K562 (cell line): ENCODE measurements at regions not wholly inside any gene's neighbourhood (a gene's known extent, or its start where the extent isn't known, plus 50 kb on each side); places are given as distances from the start of the nearest gene placed in this dataset.

Experiments used
- BCL6 ChIP-seq: fragments of 250-450 bp; sonication (Bioruptor Pico); IDR thresholded peaks from 2 replicates; pipeline ENCODE4 v1.4.0; 2020
- CCAR2 ChIP-seq: fragments of 200-400 bp; formaldehyde crosslinking; IDR thresholded peaks from 2 replicates; pipeline ENCODE4 v1.6.1; 2017; ENCODE audit warnings: mild to moderate bottlenecking, low read depth, low read length
- FOXJ3 ChIP-seq: sonication (generic); formaldehyde crosslinking; IDR thresholded peaks from 2 replicates; pipeline ENCODE4 v1.4.0; 2020; ENCODE audit warnings: mild to moderate bottlenecking, missing genetic modification reagents
- HDAC6 ChIP-seq: IDR thresholded peaks from 2 replicates; pipeline ENCODE4 v1.6.1; 2012; ENCODE audit warnings: low read depth, mild to moderate bottlenecking, control low read depth, inconsistent platforms, low read length, moderate library complexity
- MAFG ChIP-seq: fragments of 450-650 bp; conservative IDR thresholded peaks from 2 replicates; pipeline ENCODE4 v1.6.1; 2016; ENCODE audit warnings: missing genetic modification characterization, missing compliant biosample characterization
- NFATC3 ChIP-seq: fragments of 450-650 bp; IDR thresholded peaks from 2 replicates; pipeline ENCODE4 v1.6.1; 2017; ENCODE audit warnings: mild to moderate bottlenecking
- NR3C1 ChIP-seq: sonication (generic); formaldehyde crosslinking; IDR thresholded peaks from 2 replicates; pipeline ENCODE4 v1.8.1; 2022; ENCODE audit warnings: missing genetic modification reagents
- SMAD4 ChIP-seq: fragments of 250-450 bp; sonication (Bioruptor Pico); conservative IDR thresholded peaks from 2 replicates; pipeline ENCODE4 v1.8.0; 2021; ENCODE audit warnings: inconsistent platforms, mild to moderate bottlenecking, moderate library complexity
- TAF7 ChIP-seq: fragments of 450-650 bp; IDR thresholded peaks from 2 replicates; pipeline ENCODE4 v1.6.1; 2016; ENCODE audit warnings: missing genetic modification characterization, missing compliant biosample characterization
- TRIM24 ChIP-seq, 2 experiments: fragments of 450-650 bp; IDR thresholded peaks; 2 replicates each; pipeline ENCODE4 v1.6.1; 2016
- ZBTB33 ChIP-seq: sonication (generic); formaldehyde crosslinking; IDR thresholded peaks from 2 replicates; pipeline ENCODE4 v1.8.1; 2023; ENCODE audit warnings: mild to moderate bottlenecking, missing genetic modification reagents
- ZNF124 ChIP-seq: sonication (generic); formaldehyde crosslinking; IDR thresholded peaks from 2 replicates; pipeline ENCODE4 v1.8.1; 2022; ENCODE audit warnings: missing genetic modification reagents
- ZNF184 ChIP-seq: sonication (generic); formaldehyde crosslinking; IDR thresholded peaks from 2 replicates; pipeline ENCODE4 v1.5.0; 2020; ENCODE audit warnings: missing genetic modification reagents
- ZNF253 ChIP-seq: fragments of 250-450 bp; sonication (Bioruptor Pico); conservative IDR thresholded peaks from 2 replicates; pipeline ENCODE4 v1.6.1; 2021; ENCODE audit warnings: mild to moderate bottlenecking
- TF ChIP-seq, protein P1 (sequence below): fragments of 450-650 bp; IDR thresholded peaks from 2 replicates; pipeline ENCODE4 v1.6.1; 2016; ENCODE audit warnings: mild to moderate bottlenecking
- TF ChIP-seq, protein P2 (sequence below): fragments of 250-450 bp; sonication (Bioruptor Pico); IDR thresholded peaks from 2 replicates; pipeline ENCODE4 v1.8.0; 2022; ENCODE audit warnings: moderate library complexity, mild to moderate bottlenecking, inconsistent platforms
- TF ChIP-seq, protein P3 (sequence below): IDR thresholded peaks from 2 replicates; pipeline ENCODE4 v1.6.1; 2014; ENCODE audit warnings: antibody characterized with exemption
- TF ChIP-seq, protein P4 (sequence below): fragments of 150-350 bp; conservative IDR thresholded peaks from 2 replicates; pipeline ENCODE4 v1.6.1; 2014; ENCODE audit warnings: low read length

- TF ChIP-seq, protein P1, sequence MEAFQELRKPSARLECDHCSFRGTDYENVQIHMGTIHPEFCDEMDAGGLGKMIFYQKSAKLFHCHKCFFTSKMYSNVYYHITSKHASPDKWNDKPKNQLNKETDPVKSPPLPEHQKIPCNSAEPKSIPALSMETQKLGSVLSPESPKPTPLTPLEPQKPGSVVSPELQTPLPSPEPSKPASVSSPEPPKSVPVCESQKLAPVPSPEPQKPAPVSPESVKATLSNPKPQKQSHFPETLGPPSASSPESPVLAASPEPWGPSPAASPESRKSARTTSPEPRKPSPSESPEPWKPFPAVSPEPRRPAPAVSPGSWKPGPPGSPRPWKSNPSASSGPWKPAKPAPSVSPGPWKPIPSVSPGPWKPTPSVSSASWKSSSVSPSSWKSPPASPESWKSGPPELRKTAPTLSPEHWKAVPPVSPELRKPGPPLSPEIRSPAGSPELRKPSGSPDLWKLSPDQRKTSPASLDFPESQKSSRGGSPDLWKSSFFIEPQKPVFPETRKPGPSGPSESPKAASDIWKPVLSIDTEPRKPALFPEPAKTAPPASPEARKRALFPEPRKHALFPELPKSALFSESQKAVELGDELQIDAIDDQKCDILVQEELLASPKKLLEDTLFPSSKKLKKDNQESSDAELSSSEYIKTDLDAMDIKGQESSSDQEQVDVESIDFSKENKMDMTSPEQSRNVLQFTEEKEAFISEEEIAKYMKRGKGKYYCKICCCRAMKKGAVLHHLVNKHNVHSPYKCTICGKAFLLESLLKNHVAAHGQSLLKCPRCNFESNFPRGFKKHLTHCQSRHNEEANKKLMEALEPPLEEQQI: no peak
- TF ChIP-seq MAFG (no peak), ZBTB33 (CRISPR knock-in tag) (no peak), NFATC3 (no peak), HDAC6 (no peak), ZNF253 (CRISPR knock-in tag) (no peak), TAF7 (tag) (no peak), TRIM24 (IDR thresholded peaks at IDR 0.05) (no peak), NR3C1 (CRISPR knock-in tag) (0 out of 2 replicates have a peak, but pooled peaks have one; percentile 40), SMAD4 (CRISPR knock-in tag) (no peak), FOXJ3 (CRISPR knock-in tag) (no peak), ZNF124 (CRISPR knock-in tag) (0 out of 2 replicates have a peak, but pooled peaks have one; percentile 64), ZNF184 (CRISPR knock-in tag) (0 out of 2 replicates have a peak, but pooled peaks have one; percentile 59), BCL6 (no peak), CCAR2 (no peak)
- TF ChIP-seq, protein P2, sequence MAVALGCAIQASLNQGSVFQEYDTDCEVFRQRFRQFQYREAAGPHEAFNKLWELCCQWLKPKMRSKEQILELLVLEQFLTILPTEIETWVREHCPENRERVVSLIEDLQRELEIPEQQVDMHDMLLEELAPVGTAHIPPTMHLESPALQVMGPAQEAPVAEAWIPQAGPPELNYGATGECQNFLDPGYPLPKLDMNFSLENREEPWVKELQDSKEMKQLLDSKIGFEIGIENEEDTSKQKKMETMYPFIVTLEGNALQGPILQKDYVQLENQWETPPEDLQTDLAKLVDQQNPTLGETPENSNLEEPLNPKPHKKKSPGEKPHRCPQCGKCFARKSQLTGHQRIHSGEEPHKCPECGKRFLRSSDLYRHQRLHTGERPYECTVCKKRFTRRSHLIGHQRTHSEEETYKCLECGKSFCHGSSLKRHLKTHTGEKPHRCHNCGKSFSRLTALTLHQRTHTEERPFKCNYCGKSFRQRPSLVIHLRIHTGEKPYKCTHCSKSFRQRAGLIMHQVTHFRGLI (CRISPR knock-in tag): no peak
- TF ChIP-seq, protein P3, sequence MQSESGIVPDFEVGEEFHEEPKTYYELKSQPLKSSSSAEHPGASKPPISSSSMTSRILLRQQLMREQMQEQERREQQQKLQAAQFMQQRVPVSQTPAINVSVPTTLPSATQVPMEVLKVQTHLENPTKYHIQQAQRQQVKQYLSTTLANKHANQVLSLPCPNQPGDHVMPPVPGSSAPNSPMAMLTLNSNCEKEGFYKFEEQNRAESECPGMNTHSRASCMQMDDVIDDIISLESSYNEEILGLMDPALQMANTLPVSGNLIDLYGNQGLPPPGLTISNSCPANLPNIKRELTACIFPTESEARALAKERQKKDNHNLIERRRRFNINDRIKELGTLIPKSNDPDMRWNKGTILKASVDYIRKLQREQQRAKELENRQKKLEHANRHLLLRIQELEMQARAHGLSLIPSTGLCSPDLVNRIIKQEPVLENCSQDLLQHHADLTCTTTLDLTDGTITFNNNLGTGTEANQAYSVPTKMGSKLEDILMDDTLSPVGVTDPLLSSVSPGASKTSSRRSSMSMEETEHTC: no peak
- TF ChIP-seq, protein P4, sequence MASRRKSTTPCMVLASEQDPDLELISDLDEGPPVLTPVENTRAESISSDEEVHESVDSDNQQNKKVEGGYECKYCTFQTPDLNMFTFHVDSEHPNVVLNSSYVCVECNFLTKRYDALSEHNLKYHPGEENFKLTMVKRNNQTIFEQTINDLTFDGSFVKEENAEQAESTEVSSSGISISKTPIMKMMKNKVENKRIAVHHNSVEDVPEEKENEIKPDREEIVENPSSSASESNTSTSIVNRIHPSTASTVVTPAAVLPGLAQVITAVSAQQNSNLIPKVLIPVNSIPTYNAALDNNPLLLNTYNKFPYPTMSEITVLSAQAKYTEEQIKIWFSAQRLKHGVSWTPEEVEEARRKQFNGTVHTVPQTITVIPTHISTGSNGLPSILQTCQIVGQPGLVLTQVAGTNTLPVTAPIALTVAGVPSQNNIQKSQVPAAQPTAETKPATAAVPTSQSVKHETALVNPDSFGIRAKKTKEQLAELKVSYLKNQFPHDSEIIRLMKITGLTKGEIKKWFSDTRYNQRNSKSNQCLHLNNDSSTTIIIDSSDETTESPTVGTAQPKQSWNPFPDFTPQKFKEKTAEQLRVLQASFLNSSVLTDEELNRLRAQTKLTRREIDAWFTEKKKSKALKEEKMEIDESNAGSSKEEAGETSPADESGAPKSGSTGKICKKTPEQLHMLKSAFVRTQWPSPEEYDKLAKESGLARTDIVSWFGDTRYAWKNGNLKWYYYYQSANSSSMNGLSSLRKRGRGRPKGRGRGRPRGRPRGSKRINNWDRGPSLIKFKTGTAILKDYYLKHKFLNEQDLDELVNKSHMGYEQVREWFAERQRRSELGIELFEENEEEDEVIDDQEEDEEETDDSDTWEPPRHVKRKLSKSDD: no peak
Measured at GRCh38 chr22:22772883-22773282, 114.7 kb upstream of the IGLL5 start (continued).
